ENCODE measurements at regions not wholly inside any gene's neighbourhood (a gene's known extent, or its start where the extent isn't known, plus 50 kb on each side); places are given as distances from the start of the nearest gene placed in this dataset.

DNA sequence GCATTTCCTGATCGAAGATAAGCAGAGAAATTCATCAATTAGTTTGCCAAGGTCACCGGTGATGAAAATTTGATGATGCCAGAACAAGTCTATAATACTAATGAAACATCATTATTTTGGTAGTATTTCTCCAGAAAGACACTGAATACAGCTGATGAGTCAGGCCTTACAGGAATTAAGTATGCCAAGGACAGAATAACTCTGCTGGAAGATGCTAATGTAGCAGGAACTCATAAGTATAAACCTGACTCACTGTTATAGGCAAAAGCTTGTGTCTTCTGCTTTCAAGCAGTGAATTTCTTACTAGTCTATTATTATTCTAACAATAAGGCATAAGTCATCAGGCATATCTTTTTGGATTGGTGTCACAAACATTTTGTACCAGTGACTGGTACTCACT lies 1825.1 kb upstream of the IGFBP7 start:
- no peaks in the 10 kb centered on the region for H3K27me3 Mint-ChIP-seq (ENCODE audit: low read depth)
- intact Hi-C loops (cut with micrococcal nuclease), result no loop called here
- no peak for DNase-seq (ENCODE audit: low spot score)
- H3K36me3 Mint-ChIP-seq (ENCODE audit: low read depth), result no peaks in the 10 kb centered on the region
- no peaks in the 10 kb centered on the region for H3K4me1 Mint-ChIP-seq (ENCODE audit: low read depth)
- H3K27ac Mint-ChIP-seq, result no peak overlapping the region
- no peak overlapping the region for H3K4me3 Mint-ChIP-seq (ENCODE audit: low read depth)
- peaks cover 48% of the 10 kb centered on the region for H3K9me3 Mint-ChIP-seq

DNA sequence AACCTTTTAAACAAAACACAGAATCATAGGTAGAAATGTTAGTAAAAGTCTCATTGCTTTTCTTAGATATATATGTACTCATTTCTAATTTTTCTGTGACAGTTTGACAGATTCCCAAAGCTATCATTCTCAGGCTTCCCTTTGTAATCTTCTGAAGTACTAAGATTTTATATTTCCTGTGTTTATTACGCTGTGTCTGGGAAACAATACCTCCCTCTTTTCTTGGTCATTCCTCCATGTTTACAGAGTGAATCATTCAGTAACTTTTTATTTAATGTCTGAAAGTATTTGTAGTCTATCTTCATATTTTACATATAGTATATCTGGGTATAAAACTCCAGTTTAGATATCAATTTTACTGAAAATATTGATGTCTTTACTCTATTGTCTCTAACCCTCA lies 1826.3 kb upstream of the IGFBP7 start:
- no peaks in the 10 kb centered on the region for H3K36me3 Mint-ChIP-seq (ENCODE audit: low read depth)
- H3K27me3 Mint-ChIP-seq (ENCODE audit: low read depth), result no peaks in the 10 kb centered on the region
- intact Hi-C loops (cut with micrococcal nuclease), result no loop called here
- H3K27ac Mint-ChIP-seq, result no peak overlapping the region
- H3K4me3 Mint-ChIP-seq (ENCODE audit: low read depth), result no peak overlapping the region
- H3K4me1 Mint-ChIP-seq (ENCODE audit: low read depth), result no peaks in the 10 kb centered on the region
- H3K9me3 Mint-ChIP-seq, result peaks cover 44% of the 10 kb centered on the region
- DNase-seq (ENCODE audit: low spot score), result no peak

DNA sequence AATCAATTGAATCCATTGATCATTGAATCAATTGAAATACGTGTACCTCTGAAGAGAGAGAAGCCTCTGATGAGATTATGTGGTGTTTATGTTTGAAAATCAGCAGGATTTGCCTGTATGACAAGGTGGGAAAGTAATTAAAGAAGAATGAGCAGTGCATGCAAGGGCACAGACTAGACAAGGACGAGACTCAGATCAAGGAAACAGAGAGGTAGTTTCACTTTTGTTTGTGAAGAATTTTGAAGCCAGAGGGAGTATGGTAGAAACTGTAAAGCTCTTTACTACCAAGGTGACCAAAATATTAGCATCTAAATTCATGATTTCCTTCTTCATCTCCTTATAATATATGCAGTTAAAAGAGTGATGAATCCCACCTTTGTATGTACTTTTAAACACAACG lies 1830.0 kb upstream of the IGFBP7 start:
- Mint-ChIP-seq H3K36me3 (ENCODE audit: low read depth) (no peaks in the 10 kb centered on the region), H3K9me3 (peaks cover 42% of the 10 kb centered on the region), H3K4me1 (ENCODE audit: low read depth) (no peaks in the 10 kb centered on the region), H3K27me3 (ENCODE audit: low read depth) (no peaks in the 10 kb centered on the region), H3K27ac (no peak overlapping the region), H3K4me3 (ENCODE audit: low read depth) (no peak overlapping the region)
- no peak for DNase-seq (ENCODE audit: low spot score)
- intact Hi-C loops (cut with micrococcal nuclease), result no loop called here

DNA sequence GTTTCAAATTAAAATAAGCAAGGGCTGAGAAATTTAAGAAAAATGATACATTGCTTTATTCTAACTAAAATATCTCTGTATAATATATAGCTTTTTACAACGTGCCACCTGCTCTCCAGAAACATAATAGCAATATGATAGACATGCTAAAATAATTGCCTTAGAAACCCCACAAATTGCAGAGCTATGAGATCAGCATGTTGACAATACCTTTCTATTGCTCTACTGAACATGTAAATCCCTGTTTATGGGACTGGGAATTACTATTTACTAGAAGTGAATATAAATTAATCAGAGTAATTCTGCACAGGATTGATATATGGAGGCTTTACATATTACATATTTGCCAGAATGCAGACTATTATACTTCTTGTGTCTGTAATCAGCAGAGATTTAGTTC lies 1831.1 kb upstream of the IGFBP7 start:
- Mint-ChIP-seq H3K27ac (no peak overlapping the region), H3K9me3 (peaks cover 36% of the 10 kb centered on the region), H3K36me3 (ENCODE audit: low read depth) (no peaks in the 10 kb centered on the region), H3K4me1 (ENCODE audit: low read depth) (no peaks in the 10 kb centered on the region), H3K4me3 (ENCODE audit: low read depth) (no peak overlapping the region), H3K27me3 (ENCODE audit: low read depth) (no peaks in the 10 kb centered on the region)
- intact Hi-C loops (cut with micrococcal nuclease), result no loop called here
- DNase-seq (ENCODE audit: low spot score), result no peak

DNA sequence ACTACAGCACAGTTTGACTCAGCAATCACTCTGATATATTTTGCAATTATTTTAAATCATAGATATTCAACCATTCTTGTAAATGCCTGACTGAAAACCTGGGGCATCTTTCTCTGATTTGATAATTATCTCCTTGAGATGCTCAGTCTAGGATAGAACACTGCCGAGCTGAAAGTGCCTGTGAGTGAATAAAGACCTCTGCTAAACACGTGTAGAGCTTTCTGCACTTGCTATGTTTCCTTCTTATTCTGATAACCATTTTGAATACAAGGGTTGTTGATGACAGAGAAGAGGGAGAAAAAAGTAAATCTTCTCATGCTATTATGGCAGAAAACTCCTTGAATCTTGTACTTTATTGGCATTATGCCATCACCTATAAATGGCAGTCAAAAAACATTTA lies 1843.4 kb upstream of the IGFBP7 start:
- DNase-seq (ENCODE audit: low spot score), result no peak
- intact Hi-C loops (cut with micrococcal nuclease), result no loop called here
- Mint-ChIP-seq H3K4me1 (ENCODE audit: low read depth) (no peaks in the 10 kb centered on the region), H3K27ac (no peak overlapping the region), H3K9me3 (peaks cover 30% of the 10 kb centered on the region), H3K4me3 (ENCODE audit: low read depth) (no peak overlapping the region), H3K27me3 (ENCODE audit: low read depth) (no peaks in the 10 kb centered on the region), H3K36me3 (ENCODE audit: low read depth) (no peaks in the 10 kb centered on the region)

DNA sequence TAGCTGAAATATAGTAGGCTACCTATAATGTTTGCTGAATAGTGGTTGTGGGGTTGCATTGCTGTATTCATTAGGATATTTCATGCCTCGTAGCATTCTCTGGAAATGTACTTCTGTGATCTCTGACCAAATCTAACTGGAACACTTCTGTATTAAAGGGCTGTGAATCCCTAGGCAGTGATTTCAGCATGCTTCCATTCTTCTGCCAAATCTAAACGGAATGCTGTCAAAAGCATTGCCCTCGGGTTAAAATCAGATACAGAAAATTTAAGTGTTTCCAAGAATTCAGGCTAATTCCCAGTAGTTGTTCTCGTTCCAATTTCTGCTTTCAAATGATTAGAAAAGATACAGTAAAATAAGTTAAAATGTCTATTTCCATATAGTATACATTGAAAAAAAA lies 1847.5 kb upstream of the IGFBP7 start:
- H3K4me3 Mint-ChIP-seq (ENCODE audit: low read depth), result no peak overlapping the region
- no peaks in the 10 kb centered on the region for H3K36me3 Mint-ChIP-seq (ENCODE audit: low read depth)
- intact Hi-C loops (cut with micrococcal nuclease), result no loop called here
- H3K9me3 Mint-ChIP-seq, result peaks cover 22% of the 10 kb centered on the region
- DNase-seq (ENCODE audit: low spot score), result no peak
- H3K27me3 Mint-ChIP-seq (ENCODE audit: low read depth), result no peaks in the 10 kb centered on the region
- H3K4me1 Mint-ChIP-seq (ENCODE audit: low read depth), result no peaks in the 10 kb centered on the region
- no peak overlapping the region for H3K27ac Mint-ChIP-seq

DNA sequence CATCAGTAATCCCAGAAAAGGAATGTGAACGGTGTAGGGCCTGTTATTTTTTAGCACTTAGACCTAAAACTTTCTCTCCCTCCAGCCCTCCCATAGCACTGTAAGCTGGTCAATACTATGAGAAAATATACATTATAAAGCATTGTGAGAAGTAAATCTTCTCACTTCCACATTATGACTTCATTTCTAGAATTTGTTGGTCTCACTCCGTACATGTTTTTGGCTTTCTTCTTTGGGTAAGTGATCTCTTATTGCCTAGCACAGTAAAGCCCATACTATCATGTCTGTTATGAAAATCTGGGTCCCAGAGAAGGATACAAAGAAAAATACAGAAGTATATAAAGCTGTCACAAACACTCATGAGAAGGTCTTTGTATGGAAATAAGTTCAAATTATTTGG lies 1851.1 kb upstream of the IGFBP7 start:
- no peaks in the 10 kb centered on the region for H3K27me3 Mint-ChIP-seq (ENCODE audit: low read depth)
- peaks cover 31% of the 10 kb centered on the region for H3K9me3 Mint-ChIP-seq
- no peaks in the 10 kb centered on the region for H3K36me3 Mint-ChIP-seq (ENCODE audit: low read depth)
- no peak overlapping the region for H3K27ac Mint-ChIP-seq
- DNase-seq (ENCODE audit: low spot score), result no peak
- intact Hi-C loops (cut with micrococcal nuclease), result no loop called here
- H3K4me3 Mint-ChIP-seq (ENCODE audit: low read depth), result no peak overlapping the region
- H3K4me1 Mint-ChIP-seq (ENCODE audit: low read depth), result no peaks in the 10 kb centered on the region

DNA sequence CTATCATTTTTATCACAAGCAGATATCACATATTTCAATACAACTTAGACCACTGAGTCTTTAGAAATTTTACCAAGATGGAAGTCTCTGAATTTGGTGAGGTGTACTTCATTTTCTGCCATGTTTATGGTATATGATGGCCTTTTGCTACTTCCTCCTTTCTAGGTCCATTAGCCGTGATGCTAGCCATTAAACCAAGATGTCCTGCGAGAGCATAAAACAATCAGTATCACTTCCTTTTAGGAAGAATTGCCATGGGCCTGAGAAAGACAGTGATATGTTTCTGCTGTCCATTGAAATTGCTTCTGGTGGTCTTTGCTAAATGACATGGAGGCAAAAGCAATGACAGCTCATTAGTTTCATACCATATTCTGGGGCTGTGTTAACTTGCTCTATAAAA lies 1851.7 kb upstream of the IGFBP7 start:
- H3K4me3 Mint-ChIP-seq (ENCODE audit: low read depth), result no peak overlapping the region

DNA sequence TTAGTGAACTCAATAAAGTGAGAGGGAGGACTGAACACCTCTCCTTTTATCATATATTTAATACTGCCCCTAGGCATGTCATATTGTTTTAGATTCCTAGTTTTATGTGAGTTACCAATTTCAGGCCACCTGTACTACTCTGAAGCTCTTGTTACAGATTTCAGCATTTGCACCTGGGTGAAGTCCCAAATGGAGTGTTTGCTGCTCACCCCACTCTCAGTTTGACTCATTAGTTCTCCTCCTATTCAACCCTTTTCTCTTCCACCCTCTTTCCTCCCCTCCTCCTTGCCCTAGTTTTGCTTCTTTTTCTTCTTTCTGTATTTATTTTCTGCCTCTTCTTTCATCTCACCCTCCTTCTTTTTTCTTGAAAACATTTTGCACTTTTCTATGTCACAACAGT lies 1852.2 kb upstream of the IGFBP7 start:
- Mint-ChIP-seq H3K27me3 (ENCODE audit: low read depth) (no peaks in the 10 kb centered on the region), H3K36me3 (ENCODE audit: low read depth) (no peaks in the 10 kb centered on the region), H3K4me1 (ENCODE audit: low read depth) (no peaks in the 10 kb centered on the region), H3K9me3 (peaks cover 19% of the 10 kb centered on the region), H3K4me3 (ENCODE audit: low read depth) (no peak overlapping the region), H3K27ac (no peak overlapping the region)
- intact Hi-C loops (cut with micrococcal nuclease), result no loop called here
- no peak for DNase-seq (ENCODE audit: low spot score)

More for the DNA sequence above, 1851.7 kb upstream of the IGFBP7 start:
- no peak for DNase-seq (ENCODE audit: low spot score)
- no peaks in the 10 kb centered on the region for H3K36me3 Mint-ChIP-seq (ENCODE audit: low read depth)
- no peaks in the 10 kb centered on the region for H3K27me3 Mint-ChIP-seq (ENCODE audit: low read depth)
- no peak overlapping the region for H3K27ac Mint-ChIP-seq
- peaks cover 24% of the 10 kb centered on the region for H3K9me3 Mint-ChIP-seq
- H3K4me1 Mint-ChIP-seq (ENCODE audit: low read depth), result no peaks in the 10 kb centered on the region
- intact Hi-C loops (cut with micrococcal nuclease), result no loop called here

DNA sequence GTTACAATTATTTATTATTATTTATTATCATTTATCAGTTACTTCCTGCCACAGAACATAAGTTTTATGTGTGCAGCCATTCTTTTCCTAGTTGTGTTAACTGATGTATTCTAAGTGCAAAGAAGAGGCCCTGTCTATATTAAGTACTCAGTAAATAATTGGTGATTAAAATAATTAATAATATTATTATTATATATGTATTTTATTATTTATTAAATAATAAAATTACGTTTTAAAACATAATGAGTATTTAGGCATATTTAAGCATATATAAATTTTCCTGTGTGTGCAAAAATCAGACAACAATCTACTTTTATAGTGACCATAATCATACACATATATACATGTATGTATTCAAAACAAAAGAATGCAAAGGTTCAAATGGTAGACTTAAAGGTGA lies 1871.6 kb upstream of the IGFBP7 start:
- Mint-ChIP-seq H3K27ac (no peak overlapping the region), H3K9me3 (peaks cover 20% of the 10 kb centered on the region), H3K27me3 (ENCODE audit: low read depth) (no peaks in the 10 kb centered on the region), H3K4me1 (ENCODE audit: low read depth) (no peaks in the 10 kb centered on the region), H3K36me3 (ENCODE audit: low read depth) (no peaks in the 10 kb centered on the region), H3K4me3 (ENCODE audit: low read depth) (no peak overlapping the region)
- intact Hi-C loops (cut with micrococcal nuclease), result no loop called here
- no peak for DNase-seq (ENCODE audit: low spot score)

DNA sequence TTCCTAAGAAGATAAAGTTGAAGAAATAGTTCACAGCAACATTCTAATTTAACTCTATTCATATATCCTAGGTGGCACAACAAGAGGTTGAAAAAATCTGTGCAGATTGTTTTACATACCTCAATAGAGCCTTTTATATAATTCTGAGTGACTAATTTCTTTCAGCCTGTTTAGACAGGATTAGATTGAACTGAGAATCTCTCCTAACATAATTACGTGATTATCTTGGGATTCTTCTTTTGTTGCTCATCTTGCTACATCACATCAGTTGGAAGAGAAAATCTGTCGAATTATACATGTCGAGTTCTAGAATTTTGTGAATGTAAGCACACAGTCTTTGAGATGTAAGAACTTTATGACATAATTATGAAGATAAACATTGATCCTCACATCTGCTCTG lies 1873.7 kb upstream of the IGFBP7 start:
- peaks cover 35% of the 10 kb centered on the region for H3K9me3 Mint-ChIP-seq
- H3K36me3 Mint-ChIP-seq (ENCODE audit: low read depth), result no peaks in the 10 kb centered on the region
- no peaks in the 10 kb centered on the region for H3K27me3 Mint-ChIP-seq (ENCODE audit: low read depth)
- intact Hi-C loops (cut with micrococcal nuclease), result no loop called here
- no peak overlapping the region for H3K27ac Mint-ChIP-seq
- H3K4me1 Mint-ChIP-seq (ENCODE audit: low read depth), result no peaks in the 10 kb centered on the region
- no peak overlapping the region for H3K4me3 Mint-ChIP-seq (ENCODE audit: low read depth)
- DNase-seq (ENCODE audit: low spot score), result no peak

DNA sequence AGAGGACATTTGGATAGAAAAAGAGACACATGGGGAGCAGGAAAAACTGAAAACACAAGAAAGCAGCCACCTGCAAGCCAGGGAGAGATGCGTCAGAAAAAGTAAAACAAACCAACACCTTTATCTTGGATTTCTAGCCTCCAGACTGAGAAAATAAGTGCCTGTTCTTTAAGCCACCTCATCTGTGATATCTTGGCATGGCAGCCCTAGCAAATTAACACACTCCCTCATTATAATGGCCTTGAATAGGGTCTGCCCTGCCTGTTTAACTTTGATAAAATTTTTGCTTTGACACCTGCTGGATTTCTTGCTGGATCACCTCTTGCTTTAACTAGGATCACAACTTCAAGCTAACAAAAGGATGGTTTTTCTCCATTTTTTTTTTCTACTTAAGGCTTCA lies 1892.0 kb upstream of the IGFBP7 start:
- no peak for DNase-seq (ENCODE audit: low spot score)
- Mint-ChIP-seq H3K9me3 (peaks cover 40% of the 10 kb centered on the region), H3K4me3 (ENCODE audit: low read depth) (no peak overlapping the region), H3K4me1 (ENCODE audit: low read depth) (no peaks in the 10 kb centered on the region), H3K36me3 (ENCODE audit: low read depth) (no peaks in the 10 kb centered on the region), H3K27me3 (ENCODE audit: low read depth) (no peaks in the 10 kb centered on the region), H3K27ac (no peak overlapping the region)
- intact Hi-C loops (cut with micrococcal nuclease), result no loop called here

DNA sequence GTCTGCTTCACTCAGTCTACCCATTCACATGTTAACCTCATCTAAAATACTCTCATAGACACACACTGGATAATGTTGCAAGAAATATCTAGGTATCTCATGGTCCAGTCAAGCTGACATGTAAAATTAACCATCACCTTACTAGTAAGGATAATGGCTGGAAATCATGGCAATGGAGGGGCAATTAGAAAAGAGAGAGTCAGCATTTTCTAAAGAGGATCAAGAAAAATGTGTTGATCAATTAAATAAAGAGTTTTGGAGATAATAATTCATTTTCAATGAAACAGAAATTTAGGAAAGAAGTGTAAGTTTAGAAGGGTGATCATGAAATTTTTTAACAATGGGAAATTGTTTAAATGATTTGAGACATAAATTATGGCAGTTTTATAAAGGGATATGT lies 1914.1 kb upstream of the IGFBP7 start:
- Mint-ChIP-seq H3K4me3 (ENCODE audit: low read depth) (no peak overlapping the region), H3K27me3 (ENCODE audit: low read depth) (no peaks in the 10 kb centered on the region), H3K9me3 (peaks cover 29% of the 10 kb centered on the region), H3K36me3 (ENCODE audit: low read depth) (no peaks in the 10 kb centered on the region), H3K27ac (no peak overlapping the region), H3K4me1 (ENCODE audit: low read depth) (no peaks in the 10 kb centered on the region)
- DNase-seq (ENCODE audit: low spot score), result no peak
- intact Hi-C loops (cut with micrococcal nuclease), result no loop called here

DNA sequence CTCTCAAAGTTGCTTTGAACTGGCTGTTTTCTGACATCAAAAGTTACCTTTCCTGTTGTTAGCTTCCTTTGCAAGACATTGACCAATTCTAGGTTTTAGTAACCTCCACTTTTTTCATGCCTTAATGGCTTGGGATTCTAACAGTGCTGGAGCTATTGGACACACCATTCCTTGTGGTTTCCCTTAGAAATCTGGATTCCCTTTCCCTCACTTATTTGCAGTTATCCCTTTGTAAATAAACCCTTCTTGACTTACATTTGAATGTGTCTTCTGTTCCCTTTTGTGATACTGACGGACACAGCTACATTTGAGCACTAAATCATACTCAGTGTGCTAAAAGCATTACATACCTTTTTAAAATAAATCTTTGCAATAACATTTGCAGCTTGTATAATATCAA lies 1927.6 kb upstream of the IGFBP7 start:
- H3K27me3 Mint-ChIP-seq (ENCODE audit: low read depth), result no peaks in the 10 kb centered on the region
- no peaks in the 10 kb centered on the region for H3K4me1 Mint-ChIP-seq (ENCODE audit: low read depth)
- H3K36me3 Mint-ChIP-seq (ENCODE audit: low read depth), result no peaks in the 10 kb centered on the region
- DNase-seq (ENCODE audit: low spot score), result no peak
- H3K9me3 Mint-ChIP-seq, result peaks cover 26% of the 10 kb centered on the region
- H3K27ac Mint-ChIP-seq, result no peak overlapping the region
- no peak overlapping the region for H3K4me3 Mint-ChIP-seq (ENCODE audit: low read depth)
- intact Hi-C loops (cut with micrococcal nuclease), result no loop called here

Data from activated T-helper 2 cell treated with anti-CD3 and anti-CD28 coated beads, Interferon-gamma antibody, Interleukin-2, Interleukin-4, amounts not matched to agents 10 μg/mL and 5 μg/mL and 100 μg/mL, durations not matched to agents 14 hours and 24 hours and 36 hours (primary cell).